Endothelial cell of umbilical vein (primary cell): ENCODE measurements at regions not wholly inside any gene's neighbourhood (a gene's known extent, or its start where the extent isn't known, plus 50 kb on each side); places are given as distances from the start of the nearest gene placed in this dataset.

Source experiments
- BruUV-seq: library from RNA; stranded (reverse); fragments of 400-500 nt; replicated peaks from 2 replicates; lab custom pipeline; 2021; lab: Mats Ljungman, UMichigan
- CTCF ChIA-PET: fragments of 300-600, 350-600 bp; sonication (Branson Sonifier 250); formaldehyde crosslinking; loops from one replicate; lab custom pipeline; 2021; ENCODE audit warnings: antibody characterized with exemption, inconsistent platforms; lab: Charles Lee
- POLR2A ChIA-PET: fragments of 300-600, 350-600 bp; sonication (Branson Sonifier 250); formaldehyde crosslinking; loops from one replicate; lab custom pipeline; 2021; ENCODE audit warnings: antibody characterized with exemption, inconsistent platforms; lab: Charles Lee
- DNase-seq: peaks from one replicate; pipeline ENCODE4 v3.0.0-alpha.2; 2011; ENCODE audit warnings: low read depth, low spot score
- FAIRE-seq: peaks from 2 replicates; lab custom pipeline; 2011; peaks lifted over from hg19 to GRCh38; lab: Jason Lieb, UNC
- H2AFZ ChIP-seq: 2 replicates; pipeline ENCODE4 v1.6.0; 2012; ENCODE audit warnings: low read depth, low read length, control low read depth, inconsistent platforms
- H3K27ac ChIP-seq: 2 replicates; pipeline ENCODE4 v1.5.1; 2011; ENCODE audit warnings: low read depth, mild to moderate bottlenecking, control low read depth, low read length, moderate library complexity; ENCODE audit not compliant: insufficient read depth
- H3K27me3 ChIP-seq, 2 experiments: 2 replicates each; pipeline versions ENCODE4 v1.6.0 to v1.6.1; 2011; ENCODE audit warnings: low read length in 2 of 2, mixed read lengths in 1 of 2; ENCODE audit not compliant: control insufficient read depth in 2 of 2, insufficient read depth in 2 of 2
- H3K36me3 ChIP-seq, 2 experiments: 2 replicates in 1 of 2; 3 replicates in 1 of 2; pipeline ENCODE4 v1.5.1; 2011; ENCODE audit warnings: low read length in 2 of 2, mild to moderate bottlenecking in 1 of 2, moderate library complexity in 1 of 2; ENCODE audit not compliant: control insufficient read depth in 2 of 2, insufficient read depth in 2 of 2; ENCODE audit errors: extremely low read depth in 1 of 2
- H3K4me1 ChIP-seq: 3 replicates; pipeline ENCODE4 v1.5.1; 2011; ENCODE audit warnings: mild to moderate bottlenecking, low read length; ENCODE audit not compliant: control insufficient read depth, insufficient read depth; ENCODE audit errors: extremely low read depth
- H3K4me2 ChIP-seq: 2 replicates; pipeline ENCODE4 v1.6.1; 2011; ENCODE audit warnings: low read length, control low read depth, mixed read lengths; ENCODE audit not compliant: insufficient read depth
- H3K4me3 ChIP-seq, 3 experiments: fragments of 200-600 bp in 1 of 3; sonication (generic), shearing (Covaris generic) in 1 of 3; replicated peaks in 1 of 3; 2 replicates each; pipeline ENCODE4 v1.5.1; 2011 to 2016; ENCODE audit warnings: control low read depth in 3 of 3, low read length in 3 of 3, mild to moderate bottlenecking in 2 of 3, inconsistent platforms in 1 of 3, low read depth in 1 of 3, moderate library complexity in 1 of 3; ENCODE audit not compliant: insufficient read depth in 1 of 3
- H3K79me2 ChIP-seq: 2 replicates; pipeline ENCODE4 v1.6.0; 2012; ENCODE audit warnings: low read length, inconsistent platforms; ENCODE audit not compliant: control insufficient read depth, insufficient read depth
- H3K9ac ChIP-seq: replicated peaks from 2 replicates; pipeline ENCODE3; 2011; ENCODE audit warnings: low read length, control low read depth; ENCODE audit not compliant: insufficient read depth; ENCODE audit errors: extremely low read depth
- H3K9me1 ChIP-seq: replicated peaks from 3 replicates; pipeline ENCODE4 v1.6.0; 2011; ENCODE audit warnings: mild to moderate bottlenecking, low read length; ENCODE audit not compliant: control insufficient read depth, insufficient read depth; ENCODE audit errors: extremely low read depth
- H3K9me3 ChIP-seq: replicated peaks from 2 replicates; pipeline ENCODE4 v1.5.1; 2012; ENCODE audit warnings: low read length, inconsistent platforms; ENCODE audit not compliant: control insufficient read depth, insufficient read depth
- H4K20me1 ChIP-seq: replicated peaks from 2 replicates; pipeline ENCODE3; 2011; ENCODE audit warnings: mild to moderate bottlenecking, low read length; ENCODE audit not compliant: control insufficient read depth, insufficient read depth; ENCODE audit errors: extremely low read depth
- CTCF ChIP-seq, 2 donors: IDR thresholded peaks; 1 replicate in 1 of 2; 2 replicates in 1 of 2; pipeline ENCODE4 v1.5.1; 2011; ENCODE audit warnings: low read length in 2 of 2, mild to moderate bottlenecking in 2 of 2, moderate library complexity in 2 of 2, control low read depth in 1 of 2, inconsistent platforms in 1 of 2, low read depth in 1 of 2; ENCODE audit not compliant: insufficient read depth in 1 of 2; ENCODE audit errors: extremely low read depth in 1 of 2
- EZH2 ChIP-seq: IDR thresholded peaks from 2 replicates; pipeline ENCODE4 v1.6.1; 2012; ENCODE audit warnings: borderline replicate concordance, low read depth, mild to moderate bottlenecking, moderate library complexity, low read length, inconsistent platforms; ENCODE audit not compliant: severe bottlenecking
- FOS ChIP-seq: IDR thresholded peaks from 2 replicates; pipeline ENCODE4 v1.6.1; 2011; ENCODE audit warnings: mild to moderate bottlenecking, low read length, moderate library complexity, borderline replicate concordance; ENCODE audit not compliant: insufficient read depth
- GATA2 ChIP-seq: IDR thresholded peaks from 2 replicates; pipeline ENCODE4 v1.7.0; 2011; ENCODE audit warnings: low read depth, mild to moderate bottlenecking, moderate library complexity, mixed read lengths, low read length; ENCODE audit not compliant: insufficient read length, insufficient read depth
- JUN ChIP-seq: IDR thresholded peaks from 2 replicates; pipeline ENCODE4 v1.6.1; 2011; ENCODE audit warnings: borderline replicate concordance, low read depth; ENCODE audit not compliant: insufficient read length, insufficient read depth
- POLR2A ChIP-seq: IDR thresholded peaks from 2 replicates; pipeline ENCODE4 v1.6.1; 2012; ENCODE audit warnings: low read depth, mild to moderate bottlenecking, control low read depth, low read length
- POLR2AphosphoS5 ChIP-seq: IDR thresholded peaks from 2 replicates; pipeline ENCODE4 v1.6.1; 2012; ENCODE audit warnings: low read depth, mild to moderate bottlenecking, control low read depth, low read length, moderate library complexity; ENCODE audit not compliant: insufficient read depth
- dilution Hi-C: fragments of 300-500 bp; cut with MboI; formaldehyde crosslinking; loops from one replicate; pipeline ENCODE4 v1.15.0; 2019; ENCODE audit warnings: low sequenced_read_pairs; ENCODE audit not compliant: extremely low pct_ligation_motif_present
- intact Hi-C: fragments of 100-400 bp; cut with micrococcal nuclease; formaldehyde crosslinking; loops from one replicate; pipeline ENCODE4 v1.10.0; 2022

- H3K9ac ChIP-seq = no peak overlapping the region
- ChIA-PET CTCF (no interaction called here), POLR2A (no interaction called here)
- TF ChIP-seq FOS = no peak
- no peak for TF ChIP-seq CTCF (IDR thresholded peaks at IDR 0.05; ENCODE audit: extremely low read depth in 1 of 2, insufficient read depth in 1 of 2, low read depth in 1 of 2, low read length in 2 of 2)
- no peak for TF ChIP-seq POLR2AphosphoS5
- no peak for TF ChIP-seq GATA2
- no peak for TF ChIP-seq POLR2A
- no peak for TF ChIP-seq JUN
- no peak for TF ChIP-seq EZH2
- no TSS peak for BruUV-seq
- H4K20me1 ChIP-seq = no peaks in the 10 kb centered on the region
- dilution Hi-C loops (no loop called here), intact Hi-C loops (no loop called here)
- no peaks in the 10 kb centered on the region for H3K27me3 ChIP-seq
- peaks cover 8% of the 10 kb centered on the region for H3K9me3 ChIP-seq
- H3K27ac ChIP-seq = no peak overlapping the region
- H3K4me3 ChIP-seq = no peak overlapping the region
- FAIRE-seq = no peak
- no peak for DNase-seq
- no peaks in the 10 kb centered on the region for H3K79me2 ChIP-seq
- H2AFZ ChIP-seq = no peak overlapping the region
- no peaks in the 10 kb centered on the region for H3K9me1 ChIP-seq
- no peaks in the 10 kb centered on the region for H3K36me3 ChIP-seq
- H3K4me2 ChIP-seq = no peak overlapping the region
- H3K4me1 ChIP-seq = no peaks in the 10 kb centered on the region
These were observed 108.7 kb upstream of the ACTRT2 start for GRCh38 chr1:2912424-2913061.
